CD4-positive, alpha-beta T cell treated with Interleukin-1 beta for 1 hour (primary cell): ENCODE measurements at regions not wholly inside any gene's neighbourhood (a gene's known extent, or its start where the extent isn't known, plus 50 kb on each side); places are given as distances from the start of the nearest gene placed in this dataset.

Source experiments
- DNase-seq, 2 donors: peaks; one replicate each; pipeline ENCODE4 v3.0.0-alpha.2; 2020 to 2022

- no peak for DNase-seq
Observed at GRCh38 chr15:67992834-67993233, 61.3 kb upstream of the PIAS1 start.

GRCh38 chr15:67997996-67998395 lies 56.1 kb upstream of the PIAS1 start:
- no peak for DNase-seq

- no peak for DNase-seq
Observed at GRCh38 chr15:67998599-67999133, 55.4 kb upstream of the PIAS1 start.

- DNase-seq, result no peak
Observed at GRCh38 chr15:67999320-68000100, 54.6 kb upstream of the PIAS1 start.

- DNase-seq, result no peak
Observed at GRCh38 chr15:68000754-68001153, 53.4 kb upstream of the PIAS1 start.

- no peak for DNase-seq
Observed at GRCh38 chr15:68001811-68002210, 52.3 kb upstream of the PIAS1 start.

GRCh38 chr15:68003297-68003696 lies 50.8 kb upstream of the PIAS1 start:
- DNase-seq, result no peak
